Stimulated activated CD4-positive, alpha-beta T cell treated with anti-CD3 and anti-CD28 coated beads, Interleukin-12 subunit alpha, Interleukin-12 subunit beta, amount 100 ng/mL, for 4 hours (primary cell): ENCODE measurements at regions not wholly inside any gene's neighbourhood (a gene's known extent, or its start where the extent isn't known, plus 50 kb on each side); places are given as distances from the start of the nearest gene placed in this dataset.
"Not testable (repeated sequence)": the region's sequence is repeated elsewhere in the genome, so short reads cannot be mapped to it uniquely, and the experiment has no call there.

ENCODE experiments used
- DNase-seq: peaks from one replicate; pipeline ENCODE4 v3.0.0-alpha.2; 2020

- DNase-seq = no peak
Measured at GRCh38 chr3:6739288-6739687, 121.6 kb upstream of the GRM7 start.

DNA sequence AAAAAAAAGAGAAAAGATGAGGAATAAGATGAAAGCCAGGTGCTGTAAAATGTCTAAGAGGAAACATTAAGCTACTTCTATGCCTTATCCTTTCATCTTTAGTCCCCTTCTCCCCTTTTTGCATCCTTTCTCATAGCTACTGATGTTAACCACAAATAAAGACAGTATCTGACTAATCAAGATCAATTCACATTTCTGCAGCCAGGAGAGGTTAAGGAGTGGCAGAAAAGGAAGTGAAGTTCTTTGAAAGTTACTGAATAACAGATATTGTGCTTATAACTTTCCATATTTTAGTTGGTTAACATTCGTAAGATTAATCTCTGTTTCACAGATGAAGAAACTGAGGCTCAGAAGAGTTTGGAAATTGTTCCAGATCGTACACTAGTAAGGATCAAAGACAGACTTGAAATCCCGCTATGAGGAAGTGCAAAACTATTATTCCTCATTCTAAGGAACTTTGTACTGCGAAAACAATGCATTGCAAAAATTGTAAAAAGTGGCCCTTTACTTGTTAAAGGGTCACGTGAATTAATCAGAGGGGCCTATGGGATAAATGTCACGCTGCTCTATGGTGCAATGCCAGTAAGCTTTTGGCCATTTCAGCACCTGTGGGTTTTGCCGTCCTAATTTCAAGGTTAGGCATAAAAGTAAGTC lies 117.7 kb upstream of the GRM7 start:
- no peak for DNase-seq

- DNase-seq = no peak
Measured at GRCh38 chr3:6746443-6746842, 114.5 kb upstream of the GRM7 start.

GRCh38 chr3:6747017-6747416 lies 113.9 kb upstream of the GRM7 start:
- no peak for DNase-seq

GRCh38 chr3:6750782-6751181 lies 110.1 kb upstream of the GRM7 start:
- DNase-seq = no peak

DNA sequence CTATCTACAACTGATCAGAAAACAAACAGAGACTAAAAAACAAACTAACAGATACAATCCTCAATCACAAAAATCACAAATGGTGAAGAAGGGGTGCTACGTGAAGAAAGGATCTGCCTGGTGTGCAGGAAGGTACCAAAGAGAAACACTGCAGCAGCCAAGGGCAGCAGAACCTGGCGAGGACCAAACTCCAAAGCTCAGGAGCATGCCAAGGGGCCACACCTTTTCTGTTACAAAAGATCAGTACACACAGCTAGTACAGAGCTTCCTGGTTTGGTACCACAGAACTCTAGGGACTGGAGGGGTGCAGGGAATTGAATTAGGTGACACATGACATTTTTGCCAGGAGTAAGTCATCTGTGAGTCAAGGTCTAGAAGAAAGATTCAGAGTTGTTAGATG lies 107.4 kb upstream of the GRM7 start:
- DNase-seq = no peak

DNA sequence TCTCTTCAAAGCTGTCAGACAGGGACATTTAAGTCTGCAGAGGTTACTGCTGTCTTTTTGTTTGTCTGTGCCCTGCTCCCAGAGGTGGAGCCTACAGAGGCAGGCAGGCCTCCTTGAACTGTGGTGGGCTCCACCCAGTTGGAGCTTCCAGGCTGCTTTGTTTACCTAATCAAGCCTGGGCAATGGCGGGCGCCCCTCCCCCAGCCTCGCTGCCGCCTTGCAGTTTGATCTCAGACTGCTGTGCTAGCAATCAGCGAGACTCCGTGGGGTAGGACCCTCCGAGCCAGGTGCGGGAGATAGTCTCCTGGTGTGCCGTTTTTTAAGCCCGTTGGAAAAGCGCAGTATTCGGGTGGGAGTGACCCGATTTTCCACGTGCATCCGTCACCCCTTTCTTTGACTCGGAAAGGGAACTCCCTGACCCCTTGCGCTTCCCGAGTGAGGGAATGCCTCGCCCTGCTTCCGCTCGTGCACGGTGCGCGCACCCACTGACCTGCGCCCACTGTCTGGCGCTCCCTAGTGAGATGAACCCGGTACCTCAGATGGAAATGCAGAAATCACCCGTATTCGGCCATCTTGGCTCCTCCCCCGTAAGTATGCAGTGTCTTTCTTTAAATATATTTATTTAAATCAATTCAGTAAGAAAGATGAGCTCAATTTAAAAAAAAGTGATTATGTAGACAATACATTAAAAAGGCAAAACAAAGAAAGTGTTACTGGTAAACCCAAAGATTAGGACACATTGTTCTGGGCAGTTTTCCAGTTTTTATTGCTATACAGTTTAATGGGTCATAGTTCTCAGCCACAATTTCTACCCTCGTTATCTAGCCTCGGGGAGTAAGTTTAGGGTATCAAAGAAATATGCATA lies 91.2 kb upstream of the GRM7 start:
- not testable (repeated sequence) for DNase-seq

DNA sequence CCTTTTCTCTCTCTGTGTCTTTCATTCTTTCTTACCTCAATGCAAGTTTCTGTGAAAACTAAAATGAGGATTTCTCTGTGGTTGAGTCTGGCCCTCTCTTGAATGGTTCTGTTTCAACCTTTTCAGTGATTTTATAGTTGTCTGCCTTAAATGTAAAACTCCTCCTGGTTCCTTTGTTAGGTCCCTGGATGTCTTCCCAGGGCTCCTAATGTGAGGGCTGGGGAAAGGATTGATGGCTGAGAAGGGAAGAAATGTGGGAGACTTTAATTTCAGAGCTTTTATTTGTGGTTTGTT lies 90.6 kb upstream of the GRM7 start:
- no peak for DNase-seq

GRCh38 chr3:6771171-6771570 lies 89.7 kb upstream of the GRM7 start:
- no peak for DNase-seq

DNA sequence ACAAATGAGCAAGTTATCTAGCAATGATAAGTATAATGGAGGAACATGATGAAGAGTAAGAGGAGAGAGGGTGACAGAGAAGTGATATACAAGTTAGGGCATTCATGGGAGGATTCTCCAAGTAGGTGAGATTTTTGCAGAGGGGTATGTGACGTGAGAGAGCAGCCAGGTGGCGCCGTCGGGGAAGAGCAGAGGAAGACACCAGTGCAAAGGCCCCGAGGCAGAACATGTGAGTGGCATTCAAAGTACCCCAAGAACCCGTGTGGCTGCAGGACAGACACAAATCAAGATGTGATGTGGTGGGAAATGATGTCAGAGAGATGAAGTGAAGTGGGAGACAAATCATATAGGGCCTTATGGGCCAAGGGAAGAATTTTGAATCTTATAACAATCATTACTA lies 81.8 kb upstream of the GRM7 start:
- DNase-seq = no peak

GRCh38 chr3:6781092-6781491 lies 79.8 kb upstream of the GRM7 start:
- DNase-seq = no peak

GRCh38 chr3:6785726-6786125 lies 75.2 kb upstream of the GRM7 start:
- no peak for DNase-seq

DNA sequence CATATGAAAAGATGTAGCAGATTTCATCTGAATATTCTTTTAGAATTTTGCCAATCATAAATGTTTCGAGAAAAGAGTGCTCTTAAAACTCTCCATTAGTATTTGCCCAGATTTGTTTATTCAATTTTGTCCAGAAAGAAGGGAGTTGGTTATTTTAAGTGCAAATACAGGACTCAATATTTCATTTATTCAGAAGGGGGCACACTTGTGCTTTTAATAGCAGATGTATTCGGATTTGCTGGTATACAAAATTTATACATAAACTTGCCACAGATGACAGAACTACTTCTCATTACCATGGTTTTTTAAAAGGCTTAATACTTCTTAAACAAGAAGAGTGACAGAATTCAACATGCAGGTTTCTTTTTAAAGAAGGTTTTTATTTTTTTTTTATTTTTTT lies 69.8 kb upstream of the GRM7 start:
- DNase-seq = no peak

GRCh38 chr3:6799264-6799915 lies 61.5 kb upstream of the GRM7 start:
- peak; percentile 8 for DNase-seq

DNA sequence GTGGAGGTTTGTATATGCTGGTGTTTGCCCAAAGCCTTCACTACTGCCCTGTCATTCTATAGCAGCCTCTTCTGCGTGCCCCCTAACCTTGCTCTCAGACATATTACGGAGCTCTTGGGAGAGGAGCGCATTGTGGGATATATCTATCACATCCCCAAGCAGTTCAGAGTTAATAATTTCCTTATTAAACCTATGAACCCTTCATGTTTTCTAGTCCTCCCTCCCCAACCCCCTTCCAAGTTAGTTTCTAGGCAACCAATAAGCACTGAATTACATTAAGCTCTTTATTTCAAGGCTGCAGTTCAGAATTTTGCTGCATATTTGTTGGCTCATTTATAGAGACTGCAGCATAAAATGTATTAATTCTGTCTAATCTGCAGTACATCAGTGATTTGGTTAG lies 57.3 kb upstream of the GRM7 start:
- no peak for DNase-seq

GRCh38 chr3:6805236-6805635 lies 55.7 kb upstream of the GRM7 start:
- DNase-seq = no peak

DNA sequence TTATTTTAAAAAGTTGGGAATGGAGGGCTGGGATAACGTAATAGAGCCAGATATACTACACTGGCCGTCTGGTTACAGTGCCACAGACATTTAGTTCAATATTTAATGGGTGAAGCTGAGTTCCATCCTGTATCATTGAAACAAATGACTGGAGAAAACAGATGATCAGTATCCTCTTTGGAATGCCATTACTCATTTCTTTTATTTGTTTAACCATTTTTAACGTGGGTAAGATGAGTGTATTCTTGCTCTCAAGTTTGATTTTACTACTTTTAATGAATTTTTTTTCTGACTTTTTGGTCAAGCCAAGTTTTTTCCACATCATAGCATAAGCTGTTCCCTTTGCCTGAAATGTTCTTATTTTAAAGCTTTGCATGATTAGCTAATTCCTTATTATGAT lies 53.9 kb upstream of the GRM7 start:
- no peak for DNase-seq

GRCh38 chr3:6807967-6808588 lies 52.8 kb upstream of the GRM7 start:
- DNase-seq = no peak

GRCh38 chr3:6809349-6809748 lies 51.6 kb upstream of the GRM7 start:
- DNase-seq = no peak
